AG09309 (cell line): ENCODE measurements at regions not wholly inside any gene's neighbourhood (a gene's known extent, or its start where the extent isn't known, plus 50 kb on each side); places are given as distances from the start of the nearest gene placed in this dataset.
"Not testable (repeated sequence)": the region's sequence is repeated elsewhere in the genome, so short reads cannot be mapped to it uniquely, and the experiment has no call there.

Experiments used
- DNase-seq: peaks from one replicate; pipeline ENCODE4 v3.0.0-alpha.2; 2010; ENCODE audit warnings: low read depth
- H3K4me3 ChIP-seq: 2 replicates; pipeline ENCODE4 v1.5.1; 2011; ENCODE audit warnings: mild to moderate bottlenecking, low read depth, low read length, moderate library complexity; ENCODE audit not compliant: control insufficient read depth
- TF ChIP-seq, protein P1 (sequence below): IDR thresholded peaks from 2 replicates; pipeline ENCODE4 v1.5.1; 2011; ENCODE audit warnings: mild to moderate bottlenecking, low read depth, low read length, inconsistent platforms; ENCODE audit not compliant: insufficient read depth, control insufficient read depth; ENCODE audit errors: missing control alignments

DNA sequence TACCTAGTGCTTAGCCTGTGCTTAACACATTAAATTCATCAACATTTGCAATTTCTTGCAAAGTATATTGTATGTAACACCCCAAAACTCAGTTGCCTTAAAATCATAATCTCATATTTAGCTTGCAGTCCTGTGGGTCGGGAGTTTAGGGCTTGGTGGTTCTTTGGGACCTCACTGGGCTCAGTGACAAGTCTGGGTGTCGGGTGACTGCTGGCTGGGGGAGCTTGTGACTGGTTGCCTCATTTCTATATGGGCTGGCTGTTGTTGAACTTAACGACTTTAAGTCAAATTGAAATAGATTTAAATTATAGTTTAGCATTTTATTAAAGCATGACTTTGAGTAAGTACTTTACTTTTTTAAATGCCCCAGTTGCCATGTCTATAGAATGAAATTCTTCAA is 401.4 kb upstream of the NR3C2 start:
- TF ChIP-seq, protein P1, sequence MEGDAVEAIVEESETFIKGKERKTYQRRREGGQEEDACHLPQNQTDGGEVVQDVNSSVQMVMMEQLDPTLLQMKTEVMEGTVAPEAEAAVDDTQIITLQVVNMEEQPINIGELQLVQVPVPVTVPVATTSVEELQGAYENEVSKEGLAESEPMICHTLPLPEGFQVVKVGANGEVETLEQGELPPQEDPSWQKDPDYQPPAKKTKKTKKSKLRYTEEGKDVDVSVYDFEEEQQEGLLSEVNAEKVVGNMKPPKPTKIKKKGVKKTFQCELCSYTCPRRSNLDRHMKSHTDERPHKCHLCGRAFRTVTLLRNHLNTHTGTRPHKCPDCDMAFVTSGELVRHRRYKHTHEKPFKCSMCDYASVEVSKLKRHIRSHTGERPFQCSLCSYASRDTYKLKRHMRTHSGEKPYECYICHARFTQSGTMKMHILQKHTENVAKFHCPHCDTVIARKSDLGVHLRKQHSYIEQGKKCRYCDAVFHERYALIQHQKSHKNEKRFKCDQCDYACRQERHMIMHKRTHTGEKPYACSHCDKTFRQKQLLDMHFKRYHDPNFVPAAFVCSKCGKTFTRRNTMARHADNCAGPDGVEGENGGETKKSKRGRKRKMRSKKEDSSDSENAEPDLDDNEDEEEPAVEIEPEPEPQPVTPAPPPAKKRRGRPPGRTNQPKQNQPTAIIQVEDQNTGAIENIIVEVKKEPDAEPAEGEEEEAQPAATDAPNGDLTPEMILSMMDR: no peak
- H3K4me3 ChIP-seq: no peak overlapping the region
- no peak for DNase-seq

DNA sequence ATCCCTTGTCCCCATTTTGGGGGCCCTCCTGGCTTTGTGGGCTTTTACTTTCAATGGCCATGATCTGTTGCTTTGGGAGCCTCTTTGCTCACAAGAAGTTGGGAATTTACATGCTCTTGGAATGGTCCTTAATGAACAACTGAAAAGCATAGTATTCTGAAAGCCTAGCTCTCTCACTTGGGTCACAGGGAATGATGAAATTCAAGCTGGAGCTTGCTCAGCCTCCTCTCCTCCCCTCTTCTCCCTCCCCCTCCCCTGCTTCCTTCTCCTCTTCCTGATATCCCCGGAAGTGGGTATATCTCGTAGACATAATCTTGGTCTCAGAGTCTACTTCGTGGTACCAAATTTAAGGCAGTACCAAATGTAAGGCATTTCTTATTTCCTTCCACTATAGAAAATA is 400.6 kb upstream of the NR3C2 start:
- no peak overlapping the region for H3K4me3 ChIP-seq
- TF ChIP-seq, protein P1: no peak
- DNase-seq: no peak

DNA sequence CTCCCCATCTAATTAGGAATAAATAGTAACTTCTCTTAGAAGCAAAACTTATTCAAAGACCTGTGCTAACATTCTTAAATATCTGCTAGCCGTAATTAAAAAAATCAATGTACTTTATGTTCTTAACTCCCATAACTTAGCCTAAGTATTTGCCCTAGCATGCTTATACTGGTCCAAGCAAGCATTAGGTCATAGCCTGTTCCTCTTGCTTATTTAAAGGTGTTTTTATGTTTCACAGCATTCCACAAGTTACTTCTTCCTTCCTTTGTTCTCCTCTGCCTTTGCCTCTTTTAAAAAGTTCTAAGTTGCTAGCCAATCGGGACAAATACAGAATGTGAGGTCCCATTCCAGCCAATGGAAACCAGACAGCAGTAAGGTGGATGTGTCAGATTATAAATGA is 395.4 kb upstream of the NR3C2 start:
- H3K4me3 ChIP-seq, DNase-seq: not testable (repeated sequence)

DNA sequence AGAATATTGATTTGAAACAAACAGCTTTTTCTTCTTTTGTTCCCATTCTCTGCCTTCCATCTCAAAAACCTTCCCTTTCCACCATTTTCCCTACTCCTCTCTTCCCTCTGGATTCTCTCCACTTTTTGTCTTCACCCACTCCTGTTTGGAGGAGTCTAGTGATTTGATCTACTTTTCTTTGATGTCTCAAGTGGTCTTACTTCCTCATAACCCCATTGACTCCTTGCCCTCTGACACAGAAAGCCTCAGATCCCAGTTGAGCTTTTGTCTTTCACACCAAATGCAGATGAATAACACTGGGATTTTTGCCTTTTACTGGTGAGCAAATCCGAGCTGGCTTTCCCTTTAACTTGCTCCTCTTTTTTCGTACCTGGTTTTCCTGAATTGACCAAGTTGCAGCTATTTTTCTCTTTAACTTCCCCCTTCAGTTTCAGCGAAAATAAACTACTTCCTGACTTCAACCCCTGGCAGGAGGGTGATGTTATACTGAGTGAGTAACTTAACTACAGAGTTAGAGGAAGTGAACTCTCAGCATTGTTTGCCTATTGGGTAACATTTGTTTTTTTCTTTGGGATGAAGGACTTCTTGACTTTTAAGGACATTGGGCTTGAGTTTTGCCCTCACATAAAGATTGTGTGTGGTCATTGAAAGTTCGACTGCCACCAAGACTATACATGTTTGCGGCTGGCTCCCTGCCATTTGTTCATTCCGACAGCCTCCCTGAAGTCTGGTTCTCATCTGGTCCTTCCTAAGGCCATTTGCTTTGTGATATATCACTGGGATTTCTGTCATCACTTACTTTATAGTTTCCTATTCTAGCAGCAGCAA is 392.8 kb upstream of the NR3C2 start:
- TF ChIP-seq, protein P1: no peak
- DNase-seq: no peak

DNA sequence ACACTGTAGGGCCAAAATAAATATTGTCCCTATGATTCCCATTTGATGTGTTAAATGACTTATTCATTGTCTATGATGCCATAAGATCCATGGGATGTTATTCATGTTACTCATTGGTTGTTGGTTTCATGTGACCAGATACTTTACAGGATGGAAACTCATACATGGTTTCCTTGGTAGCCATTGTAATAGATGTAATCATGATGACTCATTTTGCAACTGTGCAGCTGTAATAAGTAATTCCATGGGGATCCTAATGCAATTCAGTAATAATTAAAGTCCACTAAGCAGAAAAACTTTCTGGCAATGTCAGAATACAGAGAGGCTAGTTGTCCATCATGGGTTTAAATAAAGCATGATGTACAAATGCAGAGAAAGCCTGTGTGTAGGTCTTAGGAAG is 389.7 kb upstream of the NR3C2 start:
- DNase-seq: no peak
- H3K4me3 ChIP-seq: no peak overlapping the region
- TF ChIP-seq, protein P1: no peak

More for the DNA sequence above, 392.8 kb upstream of the NR3C2 start:
- no peak overlapping the region for H3K4me3 ChIP-seq

DNA sequence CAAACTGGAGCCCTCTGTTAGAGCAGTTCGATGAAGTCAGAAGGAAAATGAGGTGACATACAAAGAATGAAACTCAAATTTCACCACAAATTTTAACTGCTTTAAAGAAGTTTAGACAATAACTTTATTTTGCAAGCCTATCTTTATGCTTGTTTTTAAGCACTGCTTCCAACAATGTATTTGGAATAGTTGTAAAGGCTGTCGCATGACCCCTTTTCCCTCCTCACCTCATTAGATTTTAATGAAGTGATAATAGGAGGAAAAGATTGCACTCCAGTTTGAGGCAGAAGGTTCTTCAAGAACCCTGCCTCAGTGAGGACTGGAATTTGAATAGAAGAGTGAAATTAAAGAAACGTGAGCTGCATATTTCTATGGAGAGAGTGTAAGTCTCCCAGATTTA is 386.1 kb upstream of the NR3C2 start:
- DNase-seq: no peak
- no peak overlapping the region for H3K4me3 ChIP-seq
- TF ChIP-seq, protein P1: no peak

DNA sequence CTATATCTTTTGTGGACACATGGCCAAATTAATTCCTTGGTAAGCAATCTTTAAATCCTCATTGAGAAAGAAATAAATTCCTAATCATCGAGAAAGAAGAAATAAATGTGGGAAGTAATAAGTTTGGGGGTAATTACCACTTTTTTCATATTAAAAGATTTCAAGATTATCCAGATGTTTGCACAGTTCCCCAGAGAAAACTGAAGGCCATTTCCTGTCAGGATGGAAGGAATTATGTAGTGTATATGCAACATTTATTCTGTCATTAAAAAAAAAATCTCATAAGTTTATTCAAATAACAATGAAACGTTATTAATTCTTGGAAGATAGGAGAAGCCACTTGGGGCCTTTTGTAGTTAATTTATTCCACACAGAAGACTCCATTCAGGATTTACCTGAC is 385.6 kb upstream of the NR3C2 start:
- no peak overlapping the region for H3K4me3 ChIP-seq
- no peak for DNase-seq
- TF ChIP-seq, protein P1: no peak
